ENCODE measurements at regions not wholly inside any gene's neighbourhood (a gene's known extent, or its start where the extent isn't known, plus 50 kb on each side); places are given as distances from the start of the nearest gene placed in this dataset. TPM values are rescaled to one million over a fixed set of nuclear protein-coding genes. Genes with fewer than 3 reads are reported as not detected.

Small RNA genes in the stretch of these regions (small RNA-seq; reads per million reads assigned to genes)
- gene RN7SKP129 (not detected), gene RNU6-956P (not detected)

All from GM12878 (cell line).